Islet precursor cell (in vitro differentiated cells): ENCODE measurements at regions not wholly inside any gene's neighbourhood (a gene's known extent, or its start where the extent isn't known, plus 50 kb on each side); places are given as distances from the start of the nearest gene placed in this dataset.
"Not testable (repeated sequence)": the region's sequence is repeated elsewhere in the genome, so short reads cannot be mapped to it uniquely, and the experiment has no call there.

ENCODE experiments used
- DNase-seq: peaks from one replicate; pipeline ENCODE4 v3.0.0-alpha.2; 2018

DNA sequence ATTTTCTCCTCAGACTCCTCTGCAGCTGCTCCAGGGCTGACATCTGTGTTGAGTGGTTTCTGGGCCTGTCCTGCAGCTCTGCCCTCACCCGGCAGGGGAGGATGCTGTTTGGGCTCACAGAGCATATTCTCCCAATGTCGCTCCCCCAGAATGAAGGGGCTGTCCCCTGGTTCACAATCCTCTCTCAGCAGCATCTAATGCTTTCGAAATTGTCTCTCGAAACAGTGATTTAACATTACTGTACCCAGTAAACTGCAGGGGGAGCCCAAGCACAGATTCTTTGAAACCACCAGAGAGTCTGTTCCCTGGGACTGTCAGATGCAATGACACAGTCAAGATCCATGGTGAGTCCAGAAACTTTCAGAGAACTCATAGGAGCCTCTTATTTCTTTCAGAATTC lies 1135.2 kb downstream of the TMEM121 start:
- not testable (repeated sequence) for DNase-seq

- DNase-seq: no peak
Observed at GRCh38 chr14:106662936-106663550, 1136.7 kb downstream of the TMEM121 start.

GRCh38 chr14:106663805-106664410 lies 1137.5 kb downstream of the TMEM121 start:
- not testable (repeated sequence) for DNase-seq

DNA sequence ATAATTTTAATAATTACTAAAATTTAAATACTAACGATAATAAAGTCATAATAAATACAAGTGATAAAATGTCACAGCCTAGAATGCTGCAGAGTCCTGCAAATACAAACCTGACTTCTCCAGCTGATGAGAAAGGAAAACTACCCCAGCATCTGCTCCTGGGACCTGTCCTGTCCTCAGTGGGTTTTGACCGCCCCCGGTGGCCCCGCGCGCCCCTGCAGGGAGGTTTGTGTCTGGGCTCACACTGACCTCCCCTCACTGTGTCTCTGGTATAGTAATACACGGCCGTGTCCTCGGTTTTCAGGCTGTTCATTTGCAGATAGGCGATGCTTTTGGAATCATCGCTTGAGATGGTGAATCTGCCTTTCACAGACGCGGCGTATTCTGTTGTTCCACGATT lies 1139.4 kb downstream of the TMEM121 start:
- DNase-seq: no peak

DNA sequence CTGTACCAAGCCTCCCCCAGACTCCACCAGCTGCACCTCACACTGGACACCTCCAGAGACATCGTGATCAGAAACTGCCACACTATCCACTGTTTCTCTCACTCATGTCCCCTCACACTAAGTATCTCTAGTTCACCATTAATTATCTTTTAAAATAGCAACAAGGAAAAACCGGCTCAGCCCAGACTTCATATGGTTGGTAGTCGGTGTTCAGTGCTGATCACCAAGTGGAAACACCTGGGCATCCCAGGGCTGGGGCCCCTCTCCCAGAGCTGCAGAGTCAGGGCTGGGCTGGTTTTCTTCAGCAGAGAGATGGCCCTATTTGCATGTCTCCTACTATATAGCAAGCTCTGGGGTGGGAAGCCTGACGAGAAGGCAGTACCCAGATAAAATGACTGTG lies 1140.0 kb downstream of the TMEM121 start:
- DNase-seq: no peak

- DNase-seq: no peak
Observed at GRCh38 chr14:106670011-106670410, 1143.6 kb downstream of the TMEM121 start.

- not testable (repeated sequence) for DNase-seq
Observed at GRCh38 chr14:106674093-106674492, 1147.7 kb downstream of the TMEM121 start.

DNA sequence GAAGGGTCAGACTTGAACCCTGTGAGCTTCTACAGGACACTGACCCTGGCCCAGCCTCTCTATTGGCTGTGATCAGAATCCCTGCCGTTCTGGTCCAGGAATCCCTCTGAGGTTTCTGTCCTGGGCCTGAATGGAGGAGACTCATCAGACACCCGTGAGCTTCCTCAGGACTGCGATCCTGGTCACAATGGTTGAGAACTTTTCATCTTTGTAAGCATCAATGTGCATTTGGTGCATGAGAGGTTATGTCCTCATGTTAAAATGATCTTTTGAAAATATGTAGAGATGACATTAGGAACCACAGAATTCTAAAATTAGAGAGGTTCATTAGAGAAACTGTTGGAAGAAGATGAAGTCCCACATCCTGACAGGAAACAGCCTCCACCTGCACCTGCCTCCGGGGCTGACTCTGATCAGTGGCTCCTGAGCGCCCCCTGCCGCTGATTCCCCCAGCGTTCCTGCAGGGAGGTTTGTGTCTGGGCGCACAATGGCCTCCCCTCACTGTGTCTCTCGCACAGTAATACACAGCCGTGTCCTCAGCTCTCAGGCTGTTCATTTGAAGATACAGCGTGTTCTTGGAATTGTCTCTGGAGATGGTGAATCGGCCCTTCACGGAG lies 1148.2 kb downstream of the TMEM121 start:
- DNase-seq: not testable (repeated sequence)

- not testable (repeated sequence) for DNase-seq
Observed at GRCh38 chr14:106675716-106676115, 1149.3 kb downstream of the TMEM121 start.

- DNase-seq: no peak
Observed at GRCh38 chr14:106679776-106680175, 1153.4 kb downstream of the TMEM121 start.

GRCh38 chr14:106681161-106681560 lies 1154.8 kb downstream of the TMEM121 start:
- no peak for DNase-seq

DNA sequence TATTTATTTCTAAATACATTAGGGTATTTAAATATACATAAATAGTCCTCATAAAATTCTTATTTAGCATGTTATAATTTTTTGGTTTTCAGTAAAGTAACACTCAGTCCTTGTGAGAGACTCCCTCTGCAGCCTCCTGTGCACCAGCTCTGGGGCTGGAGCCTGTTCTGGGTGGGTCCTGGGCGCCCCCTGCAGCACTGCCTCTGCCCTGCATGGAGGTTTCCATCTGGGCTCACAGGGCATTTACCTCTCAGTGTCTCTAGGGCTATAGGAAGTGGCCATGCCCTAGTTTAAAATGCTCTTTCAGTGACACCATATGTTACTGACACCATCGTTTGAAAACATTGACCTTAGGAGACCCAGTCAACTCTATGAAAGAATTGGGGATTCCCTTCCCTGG lies 1155.2 kb downstream of the TMEM121 start:
- DNase-seq: no peak

DNA sequence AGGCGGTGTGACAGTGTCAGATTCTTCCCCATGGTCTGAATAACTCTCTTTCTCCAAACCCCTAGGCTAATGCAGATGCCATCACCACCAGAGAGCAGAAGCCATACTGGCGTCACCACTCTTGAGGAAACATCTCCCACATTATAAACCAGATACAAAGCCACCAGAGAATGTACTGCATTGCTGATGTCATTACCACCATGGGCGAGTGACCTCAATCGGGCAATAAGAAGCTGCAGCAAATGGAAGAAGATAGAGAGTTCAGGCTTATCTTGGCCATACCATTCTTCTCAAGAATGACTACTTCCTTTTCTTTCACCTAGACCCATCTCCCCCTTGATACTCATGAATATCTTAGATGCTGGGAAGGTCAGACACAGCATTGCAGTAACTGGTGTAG lies 1157.2 kb downstream of the TMEM121 start:
- no peak for DNase-seq

DNA sequence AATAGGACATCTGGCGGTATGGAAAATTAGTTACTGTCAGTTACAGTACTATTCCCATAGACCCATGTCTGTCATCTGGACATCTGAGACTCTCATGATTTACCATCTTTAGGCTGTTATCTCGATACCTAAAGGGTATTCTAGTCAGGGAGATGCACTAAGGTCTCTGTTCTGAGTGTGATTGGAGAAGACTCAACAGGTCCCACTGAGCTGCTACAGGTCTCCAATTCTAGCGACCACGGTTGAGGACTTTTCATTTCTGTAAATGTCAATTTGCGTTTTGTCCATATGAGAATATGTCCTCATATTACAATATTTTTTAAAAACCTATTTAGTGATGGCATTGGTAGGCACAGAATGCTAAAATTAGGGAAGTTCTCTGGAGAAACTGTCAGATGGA lies 1160.2 kb downstream of the TMEM121 start:
- DNase-seq: no peak

DNA sequence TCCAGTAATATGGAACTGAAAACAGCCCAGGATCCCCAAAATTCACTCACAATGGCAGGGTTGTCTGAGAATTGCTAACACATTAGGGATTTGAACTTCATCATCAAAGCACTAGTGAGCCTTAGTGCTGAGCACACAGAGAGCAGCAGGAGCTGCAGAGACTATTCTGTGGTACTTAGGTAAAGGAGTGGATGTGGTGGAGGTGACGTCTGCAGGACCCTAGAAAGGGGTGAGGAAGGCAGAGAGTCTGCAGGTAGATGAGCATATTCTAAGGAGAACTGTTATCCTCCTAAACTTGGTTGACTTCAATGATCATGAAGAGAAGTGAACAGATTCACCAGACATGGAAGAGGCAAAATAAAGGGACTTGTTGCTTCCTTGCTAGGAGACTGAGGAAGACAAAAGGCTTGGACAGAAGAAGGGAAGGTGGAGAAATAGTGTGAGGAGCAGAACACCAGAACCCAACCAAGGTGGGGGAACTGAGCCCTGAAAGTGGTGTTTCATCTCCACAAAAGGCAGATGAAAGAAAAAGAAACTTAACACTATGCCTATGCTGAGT lies 1164.0 kb downstream of the TMEM121 start:
- DNase-seq: no peak

GRCh38 chr14:106691601-106692291 lies 1165.4 kb downstream of the TMEM121 start:
- DNase-seq: no peak

DNA sequence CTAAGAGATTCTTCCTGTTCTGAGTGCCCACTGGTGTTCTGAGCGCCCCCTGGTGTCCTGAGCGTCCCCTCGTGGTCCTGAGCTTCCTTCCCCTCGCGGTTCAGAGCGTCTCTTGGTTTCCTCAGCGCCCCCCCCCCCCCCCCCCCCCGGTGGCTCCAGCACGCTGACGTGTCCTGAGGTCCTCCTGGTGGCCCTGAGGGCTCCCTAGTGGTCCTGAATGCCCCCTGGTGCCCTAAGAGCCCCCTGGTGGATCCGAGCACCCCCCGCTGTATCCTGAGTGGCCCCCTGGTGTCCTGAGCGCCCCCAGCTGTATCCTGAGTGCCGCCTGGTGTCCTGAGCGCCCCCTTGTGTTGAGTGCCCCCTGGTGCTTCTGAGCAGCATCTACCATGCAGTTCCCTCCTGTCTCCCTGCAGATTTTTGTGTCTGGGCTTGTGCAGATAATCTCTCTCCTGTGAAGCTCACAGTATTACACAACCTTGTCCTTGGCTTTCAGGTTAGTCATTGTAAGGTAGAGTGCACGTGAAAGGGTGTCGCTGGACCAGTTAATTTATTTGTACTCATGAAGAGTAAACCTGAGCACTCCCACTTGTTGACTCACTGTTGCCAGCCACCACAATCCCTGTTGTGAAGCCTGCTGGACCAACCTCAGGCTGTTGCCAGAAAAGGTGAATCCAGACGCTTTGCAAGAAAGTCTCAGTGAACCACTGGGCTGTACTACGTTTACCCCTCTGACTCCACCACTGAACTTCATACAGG lies 1168.4 kb downstream of the TMEM121 start:
- no peak for DNase-seq

DNA sequence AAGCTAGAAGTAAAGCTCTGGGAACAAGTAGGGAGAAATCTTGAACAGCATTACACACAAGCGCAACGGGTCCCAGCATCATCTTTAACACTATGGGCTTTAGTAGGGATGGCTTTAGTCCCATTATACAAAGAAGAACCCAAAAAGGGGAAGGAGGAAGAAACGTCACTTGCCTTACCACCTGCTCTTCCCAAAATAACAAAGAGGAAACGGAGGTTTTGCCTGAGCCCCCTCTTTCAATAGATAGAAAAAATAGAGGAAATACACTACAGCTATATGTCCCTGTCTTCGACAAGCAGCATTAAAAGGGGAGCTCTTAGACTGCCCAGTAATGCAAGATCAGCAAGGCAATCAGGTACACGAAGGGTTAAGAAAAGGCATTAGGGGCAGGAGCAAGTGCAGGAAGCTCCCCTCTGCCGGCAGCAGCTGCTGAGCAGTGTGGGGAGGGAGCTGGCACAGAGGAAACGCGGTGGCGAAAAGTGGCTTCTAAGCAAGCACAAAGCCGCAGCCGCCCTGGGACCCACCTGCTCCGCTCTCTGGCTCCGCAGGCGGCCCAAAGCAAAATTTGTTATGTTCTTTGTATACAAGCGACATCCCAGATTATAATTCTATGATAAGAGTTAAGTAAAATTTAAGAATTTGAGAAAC lies 1172.4 kb downstream of the TMEM121 start:
- not testable (repeated sequence) for DNase-seq

DNA sequence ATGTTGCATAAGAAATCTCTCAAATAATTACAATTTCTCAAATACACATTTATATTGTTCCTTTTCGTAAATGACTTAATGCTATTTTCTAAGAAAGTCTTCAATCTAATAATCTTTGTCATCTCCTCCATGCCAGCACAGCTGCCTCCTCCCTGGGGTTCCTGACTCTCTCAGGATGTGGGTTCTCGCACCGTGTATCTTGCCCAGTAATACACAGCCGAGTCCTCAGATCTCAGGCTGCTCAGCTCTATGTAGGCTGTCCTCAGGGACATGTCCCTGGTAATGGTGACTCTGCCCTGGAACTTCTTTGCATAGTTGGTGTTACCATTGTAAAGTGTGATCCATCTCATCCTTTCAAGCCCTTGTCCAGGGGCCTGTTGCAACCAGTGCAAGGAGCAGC lies 1177.3 kb downstream of the TMEM121 start:
- DNase-seq: not testable (repeated sequence)

- DNase-seq: not testable (repeated sequence)
Observed at GRCh38 chr14:106706488-106706887, 1180.1 kb downstream of the TMEM121 start.

DNA sequence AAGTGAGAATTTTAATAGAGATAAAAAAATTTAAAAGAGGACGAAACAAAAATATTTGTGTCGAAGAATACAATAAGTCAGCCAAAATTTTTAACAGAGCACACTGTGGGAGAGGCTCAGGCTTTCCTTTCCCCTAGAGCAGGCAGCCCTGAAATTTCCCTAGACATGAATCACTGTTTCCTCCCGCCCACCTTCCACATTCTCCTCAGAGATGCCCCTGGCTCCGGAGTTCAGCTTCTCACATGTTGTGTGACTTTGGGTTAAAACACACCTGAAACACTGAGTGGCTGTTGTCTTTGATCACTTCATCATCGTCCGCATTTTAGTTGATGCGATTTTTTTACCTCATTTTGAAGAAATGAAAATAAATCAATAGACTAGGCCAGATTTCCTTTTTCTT lies 1183.8 kb downstream of the TMEM121 start:
- DNase-seq: not testable (repeated sequence)

GRCh38 chr14:106712513-106712912 lies 1186.1 kb downstream of the TMEM121 start:
- not testable (repeated sequence) for DNase-seq
